WERI-Rb-1 (cell line): ENCODE measurements at regions not wholly inside any gene's neighbourhood (a gene's known extent, or its start where the extent isn't known, plus 50 kb on each side); places are given as distances from the start of the nearest gene placed in this dataset.

Experiments used
- DNase-seq: peaks from one replicate; pipeline ENCODE4 v3.0.0-alpha.2; 2020
- H3K27ac ChIP-seq: fragments of 250-450 bp; sonication (Bioruptor Pico); 2 replicates; pipeline ENCODE4 v1.5.1; 2020; ENCODE audit warnings: mild to moderate bottlenecking, moderate library complexity
- H3K27me3 ChIP-seq: fragments of 250-450 bp; sonication (Bioruptor Pico); 2 replicates; pipeline ENCODE4 v1.5.1; 2021; ENCODE audit warnings: mild to moderate bottlenecking, low read depth, moderate library complexity; ENCODE audit not compliant: insufficient read depth, severe bottlenecking
- H3K36me3 ChIP-seq: fragments of 250-450 bp; sonication (Bioruptor Pico); 2 replicates; pipeline ENCODE4 v1.5.1; 2020; ENCODE audit warnings: mild to moderate bottlenecking, moderate library complexity
- H3K4me3 ChIP-seq: 2 replicates; pipeline ENCODE4 v1.5.1; 2011; ENCODE audit warnings: low read depth, mild to moderate bottlenecking, control low read depth, low read length
- H3K9me3 ChIP-seq: fragments of 250-450 bp; sonication (Bioruptor Pico); 2 replicates; pipeline ENCODE4 v1.5.1; 2021; ENCODE audit warnings: mild to moderate bottlenecking, moderate library complexity; ENCODE audit not compliant: severe bottlenecking
- CTCF ChIP-seq: IDR thresholded peaks from 2 replicates; pipeline ENCODE4 v1.5.1; 2011; ENCODE audit warnings: low read depth, mild to moderate bottlenecking, control low read depth, inconsistent platforms, low read length

GRCh38 chr2:196501836-196502235 is 137.7 kb upstream of the CCDC150 start:
- Histone ChIP-seq H3K27me3 (no peaks in the 10 kb centered on the region), H3K36me3 (no peaks in the 10 kb centered on the region), H3K4me3 (no peak overlapping the region), H3K9me3 (no peaks in the 10 kb centered on the region), H3K27ac (no peak overlapping the region)
- TF ChIP-seq CTCF: no peak
- DNase-seq: no peak

- Histone ChIP-seq H3K4me3 (no peak overlapping the region), H3K9me3 (no peaks in the 10 kb centered on the region), H3K36me3 (no peaks in the 10 kb centered on the region), H3K27me3 (no peaks in the 10 kb centered on the region), H3K27ac (no peak overlapping the region)
- TF ChIP-seq CTCF: no peak
- no peak for DNase-seq
These were observed 137.1 kb upstream of the CCDC150 start for GRCh38 chr2:196502386-196502785.

GRCh38 chr2:196503398-196503797 is 136.1 kb upstream of the CCDC150 start:
- no peaks in the 10 kb centered on the region for H3K36me3 ChIP-seq

GRCh38 chr2:196504788-196505187 is 134.7 kb upstream of the CCDC150 start:
- Histone ChIP-seq H3K36me3 (no peaks in the 10 kb centered on the region), H3K27me3 (no peaks in the 10 kb centered on the region), H3K27ac (no peak overlapping the region), H3K4me3 (no peak overlapping the region), H3K9me3 (no peaks in the 10 kb centered on the region)
- TF ChIP-seq CTCF: no peak
- no peak for DNase-seq

More at GRCh38 chr2:196503398-196503797, 136.1 kb upstream of the CCDC150 start:
- Histone ChIP-seq H3K27ac (no peak overlapping the region), H3K4me3 (no peak overlapping the region), H3K9me3 (no peaks in the 10 kb centered on the region), H3K27me3 (no peaks in the 10 kb centered on the region)
- no peak for TF ChIP-seq CTCF
- DNase-seq: no peak

GRCh38 chr2:196510246-196510645 is 129.3 kb upstream of the CCDC150 start:
- TF ChIP-seq CTCF: no peak
- no peak overlapping the region for H3K4me3 ChIP-seq
- no peak for DNase-seq
- H3K36me3 ChIP-seq: no peaks in the 10 kb centered on the region
- H3K27ac ChIP-seq: no peak overlapping the region
- no peaks in the 10 kb centered on the region for H3K27me3 ChIP-seq
- H3K9me3 ChIP-seq: no peaks in the 10 kb centered on the region

- DNase-seq: no peak
- no peak overlapping the region for H3K4me3 ChIP-seq
- no peaks in the 10 kb centered on the region for H3K27me3 ChIP-seq
- no peaks in the 10 kb centered on the region for H3K9me3 ChIP-seq
- H3K27ac ChIP-seq: no peak overlapping the region
- TF ChIP-seq CTCF: no peak
- no peaks in the 10 kb centered on the region for H3K36me3 ChIP-seq
These were observed 128.0 kb upstream of the CCDC150 start for GRCh38 chr2:196511258-196512168.
